HG03060 (cell line): ENCODE measurements at regions not wholly inside any gene's neighbourhood (a gene's known extent, or its start where the extent isn't known, plus 50 kb on each side); places are given as distances from the start of the nearest gene placed in this dataset.

ENCODE experiments used
- ATAC-seq: cut with Tn5 transposase; IDR thresholded peaks from one replicate; pipeline ENCODE4 v1.9.1; 2021; ENCODE audit warnings: low read depth, moderate number of reproducible peaks; ENCODE audit not compliant: unreplicated experiment

GRCh38 chr13:50712456-50712855 lies 131.0 kb downstream of the DLEU7 start:
- ATAC-seq = no peak

DNA sequence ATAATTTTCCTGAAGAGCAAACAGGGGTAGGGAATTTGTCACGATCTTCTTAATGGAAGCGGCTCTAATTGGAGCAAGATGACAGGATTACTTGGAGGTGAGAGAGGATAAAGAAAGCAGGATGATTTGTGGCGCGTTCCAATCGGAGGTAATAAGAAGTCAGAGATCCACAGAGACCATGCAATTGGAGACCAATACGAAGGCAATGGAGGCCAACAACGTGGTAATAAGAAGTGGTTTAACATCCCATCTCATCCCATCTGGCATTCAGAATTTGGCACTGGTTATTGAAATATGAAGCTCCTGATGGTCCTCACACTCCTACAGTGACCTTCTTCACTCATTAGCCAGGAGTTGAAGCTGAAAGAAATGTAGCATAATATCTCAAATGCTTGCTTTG lies 130.6 kb downstream of the DLEU7 start:
- no peak for ATAC-seq

- ATAC-seq = no peak
Measured at GRCh38 chr13:50713523-50714248, 129.8 kb downstream of the DLEU7 start.

DNA sequence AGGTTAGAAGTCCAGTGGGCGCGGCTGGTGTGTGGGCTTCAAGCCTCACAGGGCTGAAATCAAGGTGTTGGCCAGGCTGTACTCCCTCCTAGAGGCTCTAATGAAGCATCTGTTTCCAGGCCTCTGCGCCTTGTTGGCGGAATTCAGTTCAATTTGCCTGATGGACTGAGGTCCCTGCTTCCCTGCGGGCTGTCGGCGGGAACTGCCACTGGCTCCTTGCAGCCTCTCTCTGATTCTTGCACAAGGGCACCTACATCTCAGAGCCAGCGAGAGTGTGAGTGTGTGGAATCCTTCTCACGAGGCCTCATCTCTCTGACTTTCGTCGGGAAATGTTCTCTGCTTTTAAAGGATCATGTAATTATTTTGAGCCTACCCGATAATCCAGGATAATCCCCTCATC lies 128.6 kb downstream of the DLEU7 start:
- ATAC-seq = no peak

DNA sequence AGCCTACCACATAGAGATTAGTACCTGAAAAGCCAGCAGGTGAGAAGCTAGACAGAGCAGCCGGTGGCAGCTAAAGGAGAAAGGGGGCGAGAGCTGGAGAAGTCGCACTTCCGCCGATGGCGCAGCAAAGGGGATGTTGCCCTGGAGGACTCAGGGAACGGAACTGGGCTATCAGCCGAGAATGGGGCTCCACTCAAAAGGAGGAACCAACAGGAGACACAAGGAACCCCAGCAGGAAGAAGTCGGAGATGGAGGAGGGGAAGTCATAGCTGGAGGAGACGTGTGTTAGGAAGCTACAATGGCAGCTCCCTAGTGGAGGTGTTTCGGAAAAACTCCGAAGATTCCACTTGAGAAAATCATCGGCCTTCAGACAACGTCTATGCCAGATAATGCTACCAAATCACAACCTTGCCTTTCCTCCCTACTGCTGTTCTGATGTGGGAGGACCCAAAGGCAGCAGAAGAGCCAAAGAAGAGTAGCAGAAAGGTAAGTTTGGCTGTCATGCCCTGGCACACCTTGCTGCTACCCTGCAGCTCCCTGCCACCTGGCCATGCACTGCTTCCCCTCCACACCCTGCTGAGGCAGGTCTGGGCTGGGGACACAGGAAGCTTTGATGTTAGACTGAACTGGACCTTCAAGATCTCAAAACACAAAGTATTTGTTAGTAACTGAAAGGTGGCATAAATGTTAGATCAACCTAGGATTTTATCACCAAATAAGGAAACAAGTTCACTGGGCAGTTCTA lies 127.9 kb downstream of the DLEU7 start:
- no peak for ATAC-seq

GRCh38 chr13:50720861-50721671 lies 122.4 kb downstream of the DLEU7 start:
- ATAC-seq = no peak

DNA sequence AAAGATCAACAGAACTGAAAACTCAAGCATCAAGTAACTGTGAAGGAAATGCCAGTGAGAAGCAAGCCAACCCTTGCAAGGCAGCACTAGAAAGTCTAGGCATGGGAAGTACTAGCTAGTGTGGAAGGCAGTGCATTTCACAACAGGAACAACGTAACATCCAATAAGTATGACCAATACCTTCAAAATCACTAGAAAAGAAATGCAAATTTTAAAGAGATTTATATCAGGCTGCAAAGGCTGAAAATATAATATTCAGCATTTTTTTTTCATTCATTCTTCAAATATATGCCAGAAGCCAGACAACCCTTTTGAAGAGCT lies 121.9 kb downstream of the DLEU7 start:
- ATAC-seq = no peak

DNA sequence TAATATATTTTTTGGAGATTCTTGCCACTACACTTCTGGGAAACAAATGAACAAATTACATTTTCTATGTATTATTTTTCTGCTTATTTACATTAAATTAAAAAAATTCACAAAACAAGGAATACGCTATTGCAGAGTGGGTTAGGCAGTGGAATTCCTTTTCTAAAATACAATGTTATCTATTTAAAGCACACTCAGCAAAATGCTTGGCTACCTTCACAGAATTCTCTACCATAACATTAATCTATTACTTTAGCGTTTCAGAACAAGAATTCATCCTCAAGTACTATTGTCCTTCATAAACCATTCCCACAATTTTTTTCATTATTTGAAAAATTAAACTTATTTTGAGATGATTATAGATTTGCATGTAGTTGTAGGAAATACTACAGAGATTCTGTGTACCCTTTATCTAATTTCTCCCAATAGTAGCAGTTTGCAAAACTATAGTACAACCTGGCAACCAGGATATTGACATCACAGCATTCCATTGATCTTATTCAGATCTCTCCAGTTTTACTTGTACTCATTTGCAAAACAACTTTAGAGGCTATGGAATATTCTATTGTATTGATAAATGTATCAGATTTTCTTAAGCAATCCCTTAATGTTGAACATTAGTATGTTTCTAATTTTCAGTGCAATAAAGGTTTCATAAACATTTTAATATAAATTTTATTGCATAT lies 120.9 kb downstream of the DLEU7 start:
- ATAC-seq = no peak

DNA sequence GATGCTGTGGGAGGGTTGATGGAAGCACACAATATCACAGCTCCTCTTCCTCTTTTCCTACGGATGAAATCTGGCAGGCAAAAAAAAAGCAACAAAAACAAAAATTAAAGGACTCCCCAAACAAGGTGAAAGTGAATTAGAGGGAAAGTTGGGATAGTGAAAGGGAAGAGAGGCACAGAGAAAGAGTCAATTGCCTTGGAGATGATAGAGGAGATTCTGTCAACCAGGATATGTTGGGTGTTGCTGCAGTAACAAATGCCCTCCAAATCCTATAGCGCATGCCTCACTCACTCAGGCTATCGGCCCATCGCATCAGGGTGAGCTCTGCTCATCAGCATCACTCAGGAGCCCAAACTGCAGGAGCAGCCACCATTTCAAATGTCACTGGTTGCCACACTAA lies 119.1 kb downstream of the DLEU7 start:
- ATAC-seq = no peak

DNA sequence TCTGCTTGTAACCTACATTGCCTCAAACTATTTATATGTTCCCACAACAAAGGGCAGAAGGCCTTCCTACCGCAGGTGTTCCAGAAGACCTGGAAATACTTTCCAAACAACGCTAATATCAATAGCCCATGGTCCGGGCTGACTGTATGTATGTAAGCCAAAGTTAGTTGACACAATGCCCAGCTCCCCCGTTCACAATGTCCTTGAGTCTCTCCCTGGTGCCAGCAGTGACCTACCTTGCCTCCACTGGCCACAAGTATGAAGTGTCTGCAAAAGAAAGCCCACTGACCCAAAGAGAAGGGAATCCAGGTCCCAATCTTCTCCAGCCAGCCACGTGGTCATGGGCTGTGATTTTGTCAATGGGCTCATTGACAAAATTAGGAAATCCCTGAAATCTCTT lies 118.6 kb downstream of the DLEU7 start:
- no peak for ATAC-seq

DNA sequence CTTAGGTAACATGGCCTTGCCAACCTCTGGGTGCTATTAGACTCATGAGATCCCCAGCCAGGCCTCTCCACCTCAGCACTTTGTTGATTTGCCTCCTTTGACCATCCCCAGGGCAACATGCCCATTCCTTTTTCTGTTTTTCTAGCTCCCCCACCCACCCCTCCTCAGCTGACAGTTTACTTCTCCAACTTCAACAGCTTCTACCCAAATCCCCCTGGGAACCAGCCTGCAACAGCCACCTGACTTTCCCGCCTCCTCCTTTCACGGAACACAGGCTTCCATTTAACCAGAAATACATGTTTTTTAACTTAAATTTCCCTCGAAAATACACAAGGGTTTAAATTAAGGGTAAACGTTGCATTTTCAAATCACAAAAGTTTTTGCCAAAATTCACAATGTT lies 117.3 kb downstream of the DLEU7 start:
- ATAC-seq = no peak

GRCh38 chr13:50729177-50729576 lies 114.3 kb downstream of the DLEU7 start:
- ATAC-seq = no peak

DNA sequence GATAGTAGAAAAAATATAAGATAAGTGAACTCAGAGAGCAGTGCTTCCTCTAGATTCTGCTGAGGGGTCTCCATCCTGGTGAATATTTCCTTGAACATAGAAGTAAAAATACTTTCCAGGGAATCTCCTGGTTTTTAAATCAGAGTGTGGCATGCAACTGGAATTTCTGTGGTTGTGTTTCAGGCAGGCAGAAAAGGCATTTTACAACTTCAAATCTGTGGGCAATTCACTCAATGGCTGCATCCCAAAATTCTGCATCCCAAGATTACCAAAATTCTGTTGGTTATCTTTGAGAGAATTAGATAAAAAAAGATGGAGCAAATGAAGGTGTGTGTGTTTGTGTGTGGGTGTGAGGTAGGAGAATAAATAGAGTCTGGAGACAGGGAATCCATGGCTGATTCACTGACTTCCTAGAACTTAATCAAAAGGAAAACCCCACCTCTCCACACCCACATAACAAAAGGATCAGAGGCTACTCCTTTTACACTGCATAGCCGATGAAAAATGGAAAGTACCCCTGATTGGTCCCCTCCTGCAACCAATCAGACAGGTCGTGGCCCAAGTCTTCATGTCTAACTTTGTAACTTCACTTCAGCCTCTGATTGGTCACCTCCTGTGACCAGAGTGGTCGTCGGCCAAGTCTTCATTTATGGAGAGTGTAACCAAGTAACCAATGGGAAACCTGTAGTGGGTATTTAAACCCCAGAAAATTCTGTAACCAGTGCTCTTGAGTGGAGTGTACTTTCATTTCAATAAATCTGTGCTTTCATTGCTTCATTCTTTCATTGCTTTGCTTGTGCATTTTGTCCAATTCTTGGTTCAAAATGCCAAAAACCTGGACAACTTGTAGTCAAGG lies 112.8 kb downstream of the DLEU7 start:
- no peak for ATAC-seq

DNA sequence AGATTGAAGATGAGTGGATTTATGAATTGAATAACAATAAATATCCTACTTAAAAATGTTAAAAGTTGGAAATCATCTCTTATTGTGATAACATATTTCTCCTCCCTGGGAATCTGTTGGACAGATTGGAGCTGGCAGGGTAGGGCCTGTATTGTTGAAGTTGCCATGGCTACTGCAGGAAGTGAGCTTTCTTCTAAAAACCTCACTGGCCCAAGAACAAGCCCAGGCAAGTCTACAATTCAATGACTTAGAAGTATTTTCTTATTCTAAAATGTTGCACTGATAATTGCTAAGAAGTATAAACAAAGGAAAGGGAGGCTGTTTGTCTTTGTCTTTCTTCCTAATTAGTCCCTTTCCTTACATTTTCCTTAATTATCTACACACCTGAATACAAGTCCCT lies 112.1 kb downstream of the DLEU7 start:
- ATAC-seq = no peak

- no peak for ATAC-seq
Measured at GRCh38 chr13:50732712-50733111, 110.8 kb downstream of the DLEU7 start.

GRCh38 chr13:50733392-50733791 lies 110.1 kb downstream of the DLEU7 start:
- ATAC-seq = no peak

DNA sequence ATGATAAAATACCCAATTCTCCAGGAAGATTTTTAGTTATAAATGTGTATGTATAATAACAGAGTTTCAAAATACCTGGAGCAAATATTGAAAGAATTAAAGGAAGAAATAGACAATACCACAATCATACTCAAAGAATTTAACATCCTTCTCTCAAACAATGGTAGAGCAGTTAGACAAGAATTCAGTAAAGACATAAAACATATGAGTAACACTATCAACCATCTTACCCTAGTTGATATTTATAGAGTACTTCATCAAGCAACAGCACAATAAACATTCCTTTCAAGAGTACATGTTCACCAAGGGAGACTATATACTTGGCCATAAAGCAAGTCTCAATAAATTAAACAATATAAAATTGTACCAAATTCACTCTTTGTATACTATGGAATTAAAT lies 108.4 kb downstream of the DLEU7 start:
- no peak for ATAC-seq

GRCh38 chr13:50740052-50740741 lies 103.3 kb downstream of the DLEU7 start:
- ATAC-seq = no peak

GRCh38 chr13:50742353-50742752 lies 101.1 kb downstream of the DLEU7 start:
- ATAC-seq = no peak
